SK-MEL-5 (cell line): ENCODE measurements at regions not wholly inside any gene's neighbourhood (a gene's known extent, or its start where the extent isn't known, plus 50 kb on each side); places are given as distances from the start of the nearest gene placed in this dataset.
A peak's percentile ranks its signal among the peaks of the same experiment; 100 is the strongest.

Experiments
- DNase-seq: peaks from one replicate; pipeline ENCODE4 v3.0.0-alpha.2; 2016; ENCODE audit warnings: low read depth, low spot score
- in situ Hi-C: cut with HindIII; loops from 2 replicates; pipeline ENCODE4 v1.10.0; 2016; ENCODE audit warnings: low sequenced_read_pairs, high pct_unique_total_duplicates, low pct_unique_long_range_greater_than_20kb

DNA sequence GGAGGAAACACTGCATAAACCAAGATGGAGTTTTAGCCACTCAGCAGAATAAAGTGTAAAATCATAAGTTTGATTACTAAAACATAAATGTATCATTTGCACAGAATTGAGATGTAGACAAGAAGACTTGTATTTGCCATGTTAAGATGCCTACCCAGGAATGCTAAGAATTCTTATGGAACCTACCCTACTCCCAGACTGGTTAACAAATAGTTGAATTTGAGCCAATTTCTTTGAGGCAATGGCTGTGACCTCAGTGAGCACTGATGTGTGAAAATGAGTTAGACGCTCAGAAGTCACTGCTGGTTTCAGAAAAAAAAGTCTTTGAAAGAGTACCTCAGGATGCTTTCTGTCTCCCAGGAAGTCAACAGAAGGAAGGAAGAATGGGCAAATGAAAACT, 95.6 kb downstream of the ESM1 start:
- DNase-seq, result peak; percentile 29
- in situ Hi-C loops, result no loop called here

GRCh38 chr5:54887663-54888062, 97.7 kb downstream of the ESM1 start:
- DNase-seq, result no peak
- in situ Hi-C loops, result no loop called here

DNA sequence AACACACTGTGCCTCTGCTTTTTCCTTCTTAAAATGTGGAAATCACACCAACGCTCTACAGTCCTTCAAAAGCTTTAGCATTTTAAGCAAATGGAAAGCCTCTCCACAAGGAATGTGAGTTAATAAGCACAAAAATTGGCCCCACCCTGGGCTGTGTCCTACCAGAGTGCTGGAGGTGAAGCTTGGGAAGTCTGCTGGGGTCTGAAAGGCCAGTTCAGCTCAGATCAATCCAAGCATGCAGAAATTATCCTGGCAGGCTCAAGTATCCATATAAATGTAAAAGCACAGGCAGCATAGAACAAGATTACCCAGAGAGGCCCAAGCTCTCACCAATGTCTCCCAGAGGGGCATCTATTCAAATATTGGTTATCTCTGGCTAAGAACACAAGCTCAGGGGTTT, 98.5 kb downstream of the ESM1 start:
- no peak for DNase-seq
- in situ Hi-C loops, result no loop called here

DNA sequence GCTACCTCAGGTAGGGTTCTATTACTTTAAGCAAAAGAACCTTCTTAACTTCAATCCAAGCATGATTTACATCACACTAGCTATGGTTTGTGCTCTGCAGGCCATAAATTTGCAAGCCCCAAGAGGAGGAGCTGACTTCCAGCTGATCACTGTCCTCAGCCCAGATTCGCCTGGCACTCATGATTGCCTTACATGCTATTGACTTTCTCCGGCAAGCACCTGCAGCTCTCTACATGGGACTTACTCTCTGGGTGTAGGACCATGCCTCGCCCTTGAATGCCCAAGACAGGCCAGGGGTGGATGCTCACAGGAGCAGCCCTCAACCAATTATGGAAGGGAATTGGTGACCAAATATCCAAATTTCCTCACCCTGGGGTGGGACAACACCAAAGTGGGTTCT, 99.8 kb downstream of the ESM1 start:
- DNase-seq, result no peak
- in situ Hi-C loops, result no loop called here

GRCh38 chr5:54884195-54884536, 101.2 kb downstream of the ESM1 start:
- in situ Hi-C loops, result no loop called here
- DNase-seq, result no peak

GRCh38 chr5:54883374-54884194, 101.8 kb downstream of the ESM1 start:
- no peak for DNase-seq
- in situ Hi-C loops, result no loop called here

DNA sequence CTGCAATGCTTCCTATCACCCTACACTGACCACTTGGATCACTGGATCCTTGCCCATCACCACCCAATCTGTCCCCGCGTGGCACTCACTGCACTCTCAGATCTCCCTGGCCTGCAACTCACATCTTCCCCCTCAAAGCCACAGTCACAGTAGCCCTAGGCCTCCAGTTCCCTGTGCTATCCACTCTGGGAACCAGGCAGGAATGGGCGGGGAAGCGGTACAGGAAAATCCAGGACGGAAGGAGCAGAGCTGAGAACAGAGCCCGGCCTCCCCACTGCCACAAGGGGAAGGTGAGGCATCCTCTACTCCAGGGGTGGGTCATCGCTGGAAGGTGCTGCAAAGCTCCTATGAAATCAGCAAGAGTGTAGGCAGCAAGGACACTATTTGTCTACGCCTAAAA, 102.6 kb downstream of the ESM1 start:
- in situ Hi-C loops, result no loop called here
- DNase-seq, result no peak

DNA sequence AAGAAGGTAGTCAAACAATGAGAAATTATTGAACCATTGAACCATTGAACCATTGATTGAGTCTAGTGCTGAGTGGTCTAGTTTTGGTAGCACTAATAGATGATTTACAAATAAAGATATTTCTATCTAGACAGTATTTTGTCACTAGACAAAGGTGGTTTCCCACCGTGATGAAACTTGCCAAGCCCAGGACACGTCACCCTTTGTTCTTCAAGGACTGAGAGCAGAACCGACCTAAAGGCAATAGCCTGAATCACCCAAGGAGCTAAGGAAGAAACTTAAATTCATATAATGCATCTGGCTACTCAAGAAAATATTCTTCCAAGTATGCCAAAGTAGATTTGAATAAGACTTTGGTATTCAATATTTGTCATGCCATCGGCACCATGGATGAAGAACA, 103.3 kb downstream of the ESM1 start:
- in situ Hi-C loops, result no loop called here
- no peak for DNase-seq

GRCh38 chr5:54881286-54882005, 103.9 kb downstream of the ESM1 start:
- in situ Hi-C loops, result no loop called here
- DNase-seq, result no peak

GRCh38 chr5:54876976-54877375, 108.4 kb downstream of the ESM1 start:
- in situ Hi-C loops, result no loop called here
- no peak for DNase-seq

GRCh38 chr5:54876556-54876955, 108.8 kb downstream of the ESM1 start:
- in situ Hi-C loops, result no loop called here

DNA sequence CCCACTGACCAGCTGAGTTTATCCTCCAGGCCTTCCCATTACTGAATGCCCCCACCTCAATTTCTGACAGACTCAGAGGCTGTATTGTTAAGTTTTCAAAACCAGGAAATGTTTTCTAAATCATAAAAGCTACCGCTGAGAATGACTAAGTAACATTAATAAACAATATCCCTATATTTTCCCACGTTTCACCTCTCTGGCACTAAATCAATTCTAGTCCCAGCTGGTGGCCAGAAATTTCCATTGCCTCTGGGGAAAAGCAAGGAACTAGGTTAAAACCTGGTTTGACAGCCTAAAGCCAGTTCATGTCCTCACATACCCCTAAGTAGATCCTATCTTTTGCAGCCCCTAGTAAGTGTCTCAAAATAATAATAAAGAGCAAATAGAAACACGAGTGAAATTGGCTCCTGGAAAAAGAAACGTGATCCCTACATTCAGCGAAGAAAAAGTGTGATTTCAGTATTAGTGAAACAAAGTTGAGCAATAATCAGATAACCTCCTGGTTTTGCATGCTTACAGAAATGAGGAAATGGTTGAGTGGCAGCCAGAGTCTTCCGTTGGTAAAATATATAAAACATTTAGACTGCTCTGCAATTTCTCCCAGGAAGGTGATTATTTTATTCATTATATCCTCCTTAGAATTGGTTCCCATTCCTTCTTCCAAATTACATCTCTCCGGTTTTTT, 110.9 kb downstream of the ESM1 start:
- in situ Hi-C loops, result no loop called here

More at GRCh38 chr5:54876556-54876955, 108.8 kb downstream of the ESM1 start:
- no peak for DNase-seq

GRCh38 chr5:54873691-54874090, 111.7 kb downstream of the ESM1 start:
- DNase-seq, result no peak
- in situ Hi-C loops, result no loop called here

More for the DNA sequence above, 110.9 kb downstream of the ESM1 start:
- no peak for DNase-seq

DNA sequence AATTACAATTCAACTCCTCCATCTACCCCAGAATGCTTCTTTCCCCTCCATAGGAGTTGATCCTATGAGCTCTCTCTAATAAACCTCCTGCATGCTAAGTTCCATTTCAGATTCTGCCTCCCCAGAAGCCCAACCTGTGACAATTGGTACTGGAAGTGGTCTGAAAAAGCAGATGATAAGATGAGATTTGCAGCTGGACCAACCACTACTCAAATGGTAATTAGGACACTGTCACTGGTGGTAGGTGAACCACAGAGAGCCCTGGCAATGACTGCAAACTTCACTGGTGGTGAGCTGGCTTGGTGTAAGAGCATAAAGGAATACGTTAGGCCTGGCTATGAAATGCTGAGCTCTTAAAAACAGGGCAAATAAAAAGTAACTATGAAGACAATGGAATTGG, 112.6 kb downstream of the ESM1 start:
- in situ Hi-C loops, result no loop called here
- DNase-seq, result no peak

- DNase-seq, result no peak
- in situ Hi-C loops, result no loop called here
Observed at GRCh38 chr5:54870271-54870670, 115.1 kb downstream of the ESM1 start.

DNA sequence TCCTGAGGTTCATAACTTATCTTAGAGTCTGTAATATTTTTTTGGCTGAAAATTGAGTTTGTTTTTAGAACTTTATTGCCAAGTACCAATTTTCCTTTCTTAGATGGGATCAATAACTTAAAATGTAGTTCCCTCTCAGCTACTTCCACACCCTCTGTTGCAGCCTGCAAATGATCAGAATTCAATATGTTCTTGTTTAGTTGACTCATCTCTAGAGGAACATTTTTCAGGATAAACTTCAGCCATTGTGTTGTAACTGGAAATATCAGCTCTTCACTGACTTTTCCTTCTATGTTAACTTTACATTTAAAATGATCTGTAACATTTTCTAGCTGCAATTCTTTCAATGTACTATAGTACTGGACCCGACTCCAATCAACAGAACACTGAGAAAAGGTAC, 115.7 kb downstream of the ESM1 start:
- in situ Hi-C loops, result no loop called here
- no peak for DNase-seq

DNA sequence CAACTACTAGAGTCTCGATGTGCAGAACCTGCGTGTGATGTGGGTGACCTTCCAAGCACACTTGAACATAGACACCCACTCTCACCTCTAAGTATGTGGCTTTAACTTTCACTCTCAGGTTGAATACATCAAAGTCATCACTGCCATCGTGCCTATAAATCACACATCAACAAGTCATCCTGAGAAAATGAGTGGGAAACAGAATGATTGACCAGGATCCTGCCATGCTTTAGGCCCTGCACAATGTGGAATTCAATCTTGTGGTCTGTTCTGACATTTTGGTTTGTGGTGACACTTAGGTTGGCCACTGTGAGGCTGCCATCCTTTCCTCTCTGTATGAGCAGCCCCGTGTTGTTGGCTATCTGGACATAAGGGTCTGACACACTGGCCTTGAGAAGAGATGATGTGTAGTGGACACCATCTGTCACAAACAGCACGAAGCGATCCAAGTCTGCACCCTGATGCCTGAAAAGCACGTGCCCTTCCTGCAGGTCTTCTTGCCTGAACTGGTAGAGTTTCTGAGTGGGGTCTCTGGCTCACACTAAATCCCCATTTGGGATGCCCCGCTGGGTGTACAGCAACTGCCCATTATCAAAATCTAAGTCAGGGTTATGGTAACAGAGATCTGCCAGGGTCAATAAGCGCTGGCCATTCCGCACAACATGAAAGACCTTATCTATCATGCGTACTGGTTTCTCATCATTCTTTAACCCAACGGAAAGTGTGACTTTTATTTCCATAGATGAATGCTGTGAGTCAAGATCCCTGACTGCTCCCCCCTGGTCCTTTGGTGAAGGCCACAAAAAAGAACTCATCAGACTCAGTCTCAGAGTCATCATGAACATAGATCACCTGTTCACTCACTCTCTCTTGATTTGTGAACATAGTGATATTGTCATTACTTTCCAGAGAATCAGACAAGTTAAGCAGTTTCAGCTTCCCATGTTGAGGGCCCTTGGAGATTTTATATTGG, 116.6 kb downstream of the ESM1 start:
- DNase-seq, result no peak
- in situ Hi-C loops, result no loop called here
